GM19351 (cell line): ENCODE measurements at regions not wholly inside any gene's neighbourhood (a gene's known extent, or its start where the extent isn't known, plus 50 kb on each side); places are given as distances from the start of the nearest gene placed in this dataset.

Experiments used
- ATAC-seq: cut with Tn5 transposase; IDR thresholded peaks from one replicate; pipeline ENCODE4 v1.9.1; 2021; ENCODE audit warnings: mild to moderate bottlenecking, moderate library complexity; ENCODE audit not compliant: unreplicated experiment

DNA sequence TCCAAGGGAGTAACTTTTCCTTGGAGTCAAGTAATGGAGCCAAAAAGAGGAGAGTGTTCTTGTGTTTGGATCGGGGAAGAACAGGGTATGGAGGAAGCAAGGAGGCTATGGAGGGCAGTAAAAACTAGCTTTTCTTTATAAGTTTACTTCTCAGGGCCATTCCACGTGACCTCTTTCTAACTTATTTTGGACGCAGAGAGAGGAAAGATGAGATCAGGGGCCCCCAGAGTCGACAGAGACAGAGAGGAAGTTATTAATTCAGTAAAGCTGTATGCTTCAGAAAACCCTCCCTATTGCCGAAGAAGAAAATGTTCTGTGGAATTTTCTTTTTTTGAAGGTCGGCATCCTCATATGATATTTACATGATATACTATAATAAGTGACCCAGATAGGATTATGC is 233.8 kb upstream of the MPDZ start:
- no peak for ATAC-seq

DNA sequence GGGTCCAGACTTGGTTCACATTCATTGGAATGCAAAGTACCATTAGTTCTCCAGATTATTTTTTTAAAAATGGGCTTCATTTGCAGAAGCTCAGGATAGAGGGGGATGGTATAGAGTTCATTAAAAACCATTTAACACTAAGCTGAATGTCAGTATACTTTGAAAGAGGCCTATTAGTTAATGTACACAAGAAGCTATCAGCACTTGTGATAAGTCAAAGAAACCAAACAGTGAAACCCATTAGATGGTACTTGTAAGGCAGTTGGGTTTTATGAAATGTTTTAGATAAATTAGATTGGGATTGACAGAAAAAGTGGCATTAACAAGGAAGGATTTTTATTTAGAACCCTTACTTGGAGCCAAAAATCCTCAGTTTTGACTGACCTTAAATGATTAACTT is 229.2 kb upstream of the MPDZ start:
- no peak for ATAC-seq

DNA sequence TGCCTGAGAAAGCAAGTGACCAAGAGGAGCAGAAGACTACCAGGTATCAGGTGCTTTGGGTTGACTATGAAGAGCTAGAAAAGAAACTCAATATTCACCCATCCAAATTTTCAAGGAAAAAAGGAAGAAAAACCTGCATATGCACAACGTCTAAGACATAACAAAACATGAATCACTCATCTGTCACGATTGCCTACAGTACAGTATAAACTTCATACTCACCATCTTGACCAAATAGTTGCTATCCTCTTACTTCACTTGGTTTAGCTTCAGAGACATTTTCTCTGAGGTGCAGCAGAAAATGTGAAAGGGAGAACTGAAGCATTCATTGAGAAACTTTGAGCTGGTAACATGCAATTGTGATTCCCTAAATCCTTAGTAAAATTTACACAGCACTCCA is 228.6 kb upstream of the MPDZ start:
- ATAC-seq, result no peak

DNA sequence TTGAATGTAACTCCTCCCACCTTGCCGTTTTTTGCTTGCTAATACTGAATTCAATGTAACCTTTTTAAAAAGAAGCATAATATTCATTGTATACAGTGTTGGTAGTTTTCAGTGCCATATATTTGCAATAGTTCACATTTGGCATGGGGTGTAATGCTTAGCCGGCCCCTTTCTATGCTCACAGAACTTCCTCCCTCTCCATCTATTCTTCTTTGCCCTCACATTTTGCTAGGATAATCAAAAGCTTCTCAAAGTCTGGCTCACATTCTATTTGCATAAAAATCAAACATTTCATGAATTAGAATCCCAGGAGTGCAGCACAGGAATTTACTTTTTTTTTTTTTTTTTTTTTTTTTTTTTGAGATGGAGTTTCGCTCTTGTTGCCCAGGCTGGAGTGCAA is 226.3 kb upstream of the MPDZ start:
- ATAC-seq, result no peak

DNA sequence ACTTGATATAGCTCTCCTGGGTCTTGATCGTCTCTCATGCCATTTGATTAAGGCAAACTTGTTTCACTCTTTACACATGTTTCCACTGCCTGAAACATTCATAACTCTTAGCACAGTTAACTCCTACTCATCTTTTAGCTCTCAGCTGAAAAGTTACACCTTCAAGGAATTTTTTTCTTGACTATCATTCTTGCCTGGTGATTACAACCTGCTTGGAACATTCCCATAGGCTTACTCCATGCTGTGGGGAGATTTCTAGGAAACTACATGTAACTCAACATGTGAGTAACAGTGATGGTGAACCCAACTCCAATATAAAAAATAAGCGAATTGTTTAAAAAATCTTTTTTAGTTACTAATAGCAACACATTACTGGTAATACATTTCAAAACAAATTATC is 224.1 kb upstream of the MPDZ start:
- no peak for ATAC-seq

DNA sequence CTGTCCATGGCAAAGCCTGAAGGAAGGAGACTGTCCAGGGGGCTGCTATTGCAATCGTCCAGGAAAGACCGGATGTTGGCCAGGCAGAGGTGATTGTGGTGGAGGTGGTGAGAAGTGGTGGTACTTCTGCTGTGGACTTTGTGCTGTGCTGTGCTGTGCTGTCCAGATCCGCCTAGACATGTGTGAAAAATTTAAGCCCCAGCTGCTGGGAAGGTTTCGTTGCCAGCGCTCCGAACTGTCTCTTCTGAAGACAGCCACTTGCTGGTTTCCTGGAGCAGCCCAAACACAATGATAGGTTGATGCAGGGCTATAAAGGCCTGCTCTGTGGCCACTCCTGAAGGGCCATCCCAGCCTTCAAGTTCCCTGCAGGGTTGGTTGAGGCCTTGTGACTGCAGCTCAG is 223.0 kb upstream of the MPDZ start:
- no peak for ATAC-seq

DNA sequence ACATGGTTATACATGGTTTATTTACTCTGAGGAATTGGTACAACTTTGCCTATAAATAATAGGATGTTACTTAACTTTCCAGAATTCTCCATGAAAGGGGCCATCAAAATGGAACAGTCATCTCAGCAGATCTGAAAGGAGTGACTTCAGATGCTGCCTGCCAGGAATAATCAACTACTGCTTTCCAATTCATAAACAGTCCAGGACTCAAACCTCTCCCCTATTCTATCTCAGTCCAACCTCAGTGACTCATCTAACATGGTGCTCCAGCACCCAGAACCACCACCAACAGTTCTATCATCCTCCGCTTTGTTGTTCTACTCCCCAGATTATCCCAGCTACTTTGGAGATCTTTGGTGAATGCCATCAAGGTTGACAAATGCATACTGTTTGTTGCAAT is 221.5 kb upstream of the MPDZ start:
- no peak for ATAC-seq

DNA sequence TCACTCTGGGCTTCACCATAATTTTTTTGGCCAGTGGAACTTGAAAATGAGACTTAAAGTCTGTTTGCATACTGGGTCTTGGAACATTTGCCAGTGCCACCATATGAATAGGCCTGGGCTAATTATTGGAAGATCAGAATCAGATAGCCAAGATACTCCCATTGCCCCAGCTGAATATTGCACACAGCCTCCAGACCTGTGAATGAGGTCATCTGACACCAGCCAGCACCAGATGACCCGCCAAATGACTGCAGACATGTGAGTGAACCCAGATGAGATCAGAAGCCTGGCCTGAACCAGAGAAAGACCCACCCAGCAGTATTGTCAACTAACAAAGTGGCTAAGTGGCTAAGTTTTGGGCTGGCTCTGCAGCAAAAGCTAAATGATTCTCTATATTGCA is 220.5 kb upstream of the MPDZ start:
- ATAC-seq, result no peak

DNA sequence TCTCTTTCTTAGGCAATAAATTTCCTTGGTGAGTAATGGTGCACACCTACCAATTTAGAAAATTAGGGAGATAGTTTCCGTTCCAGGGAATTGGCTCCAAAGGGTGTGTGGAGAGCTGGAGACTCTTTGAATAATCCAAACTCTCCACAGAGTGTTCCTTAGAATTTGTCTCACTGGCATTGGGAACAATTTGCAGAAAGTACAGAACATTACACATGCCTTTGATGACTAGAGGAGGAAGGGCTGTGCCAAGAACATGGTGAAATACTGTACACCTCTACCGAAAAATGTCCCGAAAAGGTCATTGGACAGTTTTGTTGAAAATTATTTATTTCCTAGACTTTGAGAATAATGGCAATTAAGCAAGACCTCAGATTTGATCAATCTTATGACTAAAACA is 214.2 kb upstream of the MPDZ start:
- no peak for ATAC-seq

DNA sequence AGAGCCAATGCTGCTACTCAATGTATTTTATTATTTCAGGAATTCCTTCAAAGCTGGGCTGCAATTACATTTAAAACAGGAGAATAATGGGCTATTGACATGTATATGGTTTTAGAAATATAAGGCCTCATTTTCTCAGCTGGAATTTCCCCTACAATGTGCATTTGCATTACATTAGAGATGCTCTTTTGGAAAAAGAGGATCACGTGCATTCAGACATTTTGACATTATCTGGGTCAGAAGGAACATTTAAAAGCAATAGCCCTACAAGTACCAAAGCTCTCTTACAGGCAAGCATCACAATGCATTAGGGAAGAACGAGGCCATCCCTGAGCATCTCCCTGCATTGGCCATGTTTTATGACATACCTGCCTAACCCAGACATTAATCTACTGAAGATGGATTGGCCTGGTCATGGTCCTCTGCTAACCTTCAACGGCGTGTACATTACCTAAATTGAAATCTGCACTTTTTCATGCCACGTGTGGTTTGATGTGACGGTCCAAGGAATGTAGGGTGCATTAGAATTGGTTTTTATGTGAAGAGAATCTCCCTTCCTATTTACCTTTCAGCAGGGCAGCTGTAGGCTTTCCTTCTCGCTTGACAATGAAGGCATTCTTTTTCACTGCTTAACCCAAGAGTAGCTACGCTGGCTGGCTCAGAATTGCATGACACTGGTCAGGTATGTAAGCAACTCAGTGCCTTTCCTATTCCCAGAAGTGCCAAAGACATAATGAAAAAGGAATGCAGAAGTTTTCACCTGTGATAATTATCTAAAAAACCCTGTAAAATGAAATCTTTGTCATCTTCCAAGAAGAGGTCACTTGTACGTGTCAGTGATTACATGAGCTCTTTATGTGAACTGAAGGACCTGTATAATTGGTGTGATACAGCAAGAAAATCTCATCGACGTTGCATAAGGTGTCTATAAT is 212.3 kb upstream of the MPDZ start:
- ATAC-seq, result no peak

DNA sequence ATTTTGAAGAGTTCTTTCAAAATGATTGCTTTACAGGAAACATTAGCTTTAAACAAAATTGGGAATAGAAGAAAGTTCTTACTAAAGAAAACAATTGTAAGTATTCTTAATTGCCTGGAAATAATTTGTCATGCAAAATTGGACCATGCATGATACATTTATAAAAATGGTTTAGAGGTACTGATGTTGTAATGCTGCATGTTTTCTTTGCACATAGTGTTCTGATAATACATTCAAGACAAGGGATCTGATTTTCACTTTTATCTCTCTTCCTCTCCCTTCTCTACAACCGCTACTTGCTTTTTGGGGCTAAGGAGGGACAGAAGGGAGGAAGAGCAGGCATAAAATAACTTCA is 211.6 kb upstream of the MPDZ start:
- no peak for ATAC-seq

DNA sequence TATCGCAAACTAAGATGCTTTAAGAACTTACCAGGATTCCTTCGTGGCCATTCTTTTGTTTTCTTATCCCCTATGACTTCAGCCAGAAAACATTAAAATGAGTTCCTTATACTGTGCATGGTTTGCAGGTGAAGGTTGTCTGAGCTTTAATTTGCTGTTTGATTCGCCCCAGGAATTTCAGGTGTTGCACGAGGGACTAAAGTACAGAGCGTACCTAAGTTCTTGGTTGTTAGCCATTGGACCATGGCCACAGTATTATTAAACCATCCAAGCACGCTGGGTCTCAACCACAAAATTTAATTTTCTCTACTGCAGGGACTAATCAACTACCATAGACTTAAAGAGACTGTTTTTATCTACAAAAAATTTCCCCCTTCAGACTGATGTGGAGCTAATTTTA is 208.4 kb upstream of the MPDZ start:
- no peak for ATAC-seq

DNA sequence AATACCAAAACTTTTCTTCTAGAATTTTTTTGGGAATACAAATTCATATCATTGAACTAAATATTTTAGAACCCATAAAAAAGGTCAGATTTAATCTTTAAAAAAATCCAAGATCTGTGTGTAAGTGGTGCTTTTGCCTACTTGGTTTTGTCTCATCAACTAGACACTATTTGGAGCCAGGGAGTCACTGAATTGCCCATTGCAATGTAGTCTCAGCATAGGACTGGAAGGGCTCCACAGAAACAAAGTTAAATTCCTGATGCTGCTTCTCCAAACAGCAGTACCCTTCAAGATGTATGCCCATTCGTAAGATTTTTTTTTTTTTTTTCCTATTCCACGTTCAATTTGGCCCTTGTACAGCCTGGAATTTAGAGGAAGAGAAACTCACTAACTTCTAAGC is 208.0 kb upstream of the MPDZ start:
- ATAC-seq, result no peak

DNA sequence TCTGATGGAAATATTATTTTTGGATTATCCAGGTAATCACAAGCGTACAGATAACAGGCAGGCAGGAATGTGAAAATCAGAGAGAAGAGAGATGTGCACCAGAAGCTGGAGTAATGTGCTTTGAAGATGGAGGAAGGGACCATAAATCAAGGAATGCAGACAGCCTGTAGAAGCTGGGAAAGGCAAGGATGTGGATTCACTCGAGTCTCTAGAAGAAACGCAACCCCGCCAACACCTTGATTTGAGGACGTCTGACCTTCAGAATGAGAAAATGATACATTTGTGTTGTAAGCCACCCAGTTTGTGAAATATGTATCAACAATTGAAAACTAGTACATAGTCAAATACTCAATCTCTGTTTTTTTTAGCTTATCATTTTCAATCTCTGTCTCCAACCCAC is 207.6 kb upstream of the MPDZ start:
- ATAC-seq, result no peak

DNA sequence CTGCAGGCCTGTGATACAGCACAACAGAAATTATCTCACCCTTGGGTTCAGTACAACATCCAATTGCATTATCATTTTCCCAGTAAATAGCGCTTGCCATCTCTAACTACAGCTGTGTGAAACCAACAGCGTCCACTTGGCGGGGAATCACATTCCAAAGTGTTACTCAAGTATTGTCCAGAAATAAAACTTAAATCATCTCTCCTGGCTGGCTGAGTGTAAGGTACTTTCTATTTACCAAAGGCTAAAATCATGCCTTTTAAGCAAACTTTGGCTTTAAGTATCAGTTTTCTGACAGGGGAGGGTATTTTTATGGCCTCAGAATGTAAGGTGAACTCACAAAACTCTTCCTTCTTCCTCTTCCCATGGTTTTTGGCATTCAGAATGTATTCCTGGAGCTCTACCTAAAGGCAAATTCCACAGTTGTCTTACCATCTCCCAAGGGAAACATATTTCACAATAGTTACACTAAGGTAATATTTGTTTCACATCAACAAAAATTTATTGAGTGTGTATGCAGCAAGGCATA is 205.6 kb upstream of the MPDZ start:
- ATAC-seq, result no peak

DNA sequence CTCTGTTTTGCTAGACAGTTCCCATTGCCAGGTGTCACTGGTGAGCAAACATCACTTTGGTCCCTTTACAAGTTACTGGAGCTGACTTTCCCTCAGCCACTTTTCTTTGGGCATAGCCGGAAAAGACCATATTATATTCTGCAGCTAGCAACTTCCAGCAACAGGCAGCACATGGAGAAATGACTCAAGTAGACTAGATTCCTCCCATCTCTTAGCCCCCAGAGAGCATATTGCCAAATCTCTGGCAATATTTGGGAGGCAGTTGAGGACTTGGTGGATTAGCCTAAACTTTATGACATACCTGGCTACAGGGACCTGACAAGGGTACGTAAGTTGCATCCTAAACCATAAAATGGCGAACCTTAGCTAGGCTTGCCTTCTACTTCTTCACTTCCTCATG is 204.7 kb upstream of the MPDZ start:
- no peak for ATAC-seq

DNA sequence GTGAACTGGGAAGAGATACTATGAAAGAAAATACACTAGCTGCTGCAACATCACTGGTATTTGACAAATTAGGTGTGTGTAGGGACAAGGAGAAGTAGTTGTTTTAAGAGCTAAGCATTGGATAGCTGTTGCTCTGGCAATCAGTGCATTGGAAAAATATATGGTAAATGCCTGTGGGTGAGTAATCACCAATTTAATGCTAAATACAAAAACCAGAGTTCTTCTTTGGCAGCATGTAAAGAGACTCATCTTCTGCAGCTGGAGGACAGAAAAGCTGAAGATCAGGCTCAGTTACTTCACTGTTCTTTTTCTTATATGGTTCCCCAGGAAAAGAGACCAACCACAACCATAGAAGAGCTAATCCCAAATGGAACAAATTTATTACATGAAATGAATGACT is 201.8 kb upstream of the MPDZ start:
- ATAC-seq, result no peak

DNA sequence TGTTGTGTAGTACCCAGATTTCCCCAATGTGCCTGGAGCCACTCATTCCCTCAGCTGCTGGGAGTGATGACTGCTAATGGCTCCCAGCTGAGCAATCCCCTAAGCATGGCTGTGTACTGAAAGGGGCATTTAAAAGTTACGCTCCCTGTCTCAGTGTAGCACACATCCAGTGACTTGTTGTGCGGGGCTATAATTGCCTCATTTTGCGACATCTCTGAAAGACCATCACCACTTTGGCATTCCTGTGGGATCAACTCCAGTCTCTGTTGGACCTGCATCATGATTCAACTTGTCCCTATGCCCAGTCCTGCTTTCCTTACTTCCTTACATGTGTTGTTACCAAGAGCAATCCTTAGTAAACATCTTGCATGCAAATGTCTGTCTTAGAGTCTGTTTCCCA is 201.2 kb upstream of the MPDZ start:
- ATAC-seq, result no peak

DNA sequence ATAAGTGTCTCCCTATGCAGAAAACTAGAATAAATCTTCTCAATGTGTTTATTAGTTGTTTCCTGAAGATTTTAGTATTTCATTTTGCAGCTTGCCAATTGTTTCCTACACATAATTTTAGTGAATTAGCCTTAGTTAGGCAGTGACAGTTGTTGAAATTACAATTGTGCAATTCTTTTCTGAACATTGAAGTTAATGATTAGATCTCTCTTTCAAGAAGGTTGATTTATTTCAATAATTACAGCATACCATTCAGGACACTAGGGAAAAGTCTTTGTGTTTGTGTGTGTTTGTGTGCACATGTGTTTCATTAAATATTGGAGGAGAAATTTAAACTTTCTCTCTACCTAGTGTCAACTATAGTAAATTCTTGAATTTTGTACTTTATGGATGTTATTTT is 199.6 kb upstream of the MPDZ start:
- ATAC-seq, result no peak

DNA sequence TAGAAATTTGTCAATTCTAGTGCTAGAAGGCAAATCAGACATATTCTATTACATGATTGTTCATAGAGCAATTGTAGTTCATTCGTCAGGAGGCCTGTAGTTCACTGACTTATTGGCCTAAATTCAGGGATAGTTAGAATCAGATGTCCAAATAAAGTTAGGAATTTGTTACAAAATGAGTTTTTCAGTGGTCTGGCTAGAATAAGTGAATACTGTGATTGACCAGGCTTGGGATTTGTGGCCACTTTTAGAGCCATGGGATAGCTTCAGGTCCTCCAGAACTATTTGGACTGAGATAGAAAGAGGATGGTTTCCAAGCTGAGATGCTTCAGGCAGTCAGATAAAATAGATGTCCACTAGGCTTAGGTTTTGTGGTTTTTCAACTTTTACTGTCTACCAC is 199.1 kb upstream of the MPDZ start:
- no peak for ATAC-seq

DNA sequence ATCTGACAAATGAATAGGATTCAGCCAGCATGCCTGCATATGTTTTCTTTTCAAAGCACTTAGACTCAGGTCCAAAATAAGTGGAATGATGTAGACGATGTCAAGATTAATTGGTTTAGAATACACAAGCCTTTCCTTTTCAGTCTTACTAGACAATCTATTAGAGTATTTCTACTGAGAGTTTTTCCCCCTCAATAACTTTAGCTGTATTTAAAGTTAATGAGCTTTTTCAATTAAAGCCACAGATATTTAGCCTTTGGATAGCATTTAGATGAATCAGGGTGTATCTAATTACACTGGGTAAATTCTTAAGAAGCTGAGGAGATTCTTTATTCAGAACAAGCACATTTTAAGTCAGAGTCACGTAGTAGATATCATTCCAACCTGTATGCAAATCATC is 198.7 kb upstream of the MPDZ start:
- ATAC-seq, result no peak

DNA sequence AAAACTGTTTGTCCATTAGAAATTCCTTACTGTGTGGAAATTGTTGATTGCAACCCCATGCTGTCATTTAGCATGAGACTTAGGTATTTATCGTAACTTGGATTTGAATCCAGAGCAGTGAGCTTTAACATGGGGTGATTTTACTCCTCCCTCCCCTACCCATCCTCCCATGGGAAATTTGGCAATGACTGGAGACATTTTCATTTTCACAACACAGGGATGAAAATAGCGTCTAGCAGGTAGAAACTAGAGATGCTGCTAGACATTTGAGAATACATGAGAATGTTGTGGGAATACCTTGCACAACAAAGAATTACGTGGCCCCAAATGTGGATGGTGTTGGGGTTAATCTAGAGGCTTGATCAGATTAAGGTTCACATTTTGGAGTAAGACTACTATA is 191.3 kb upstream of the MPDZ start:
- no peak for ATAC-seq

DNA sequence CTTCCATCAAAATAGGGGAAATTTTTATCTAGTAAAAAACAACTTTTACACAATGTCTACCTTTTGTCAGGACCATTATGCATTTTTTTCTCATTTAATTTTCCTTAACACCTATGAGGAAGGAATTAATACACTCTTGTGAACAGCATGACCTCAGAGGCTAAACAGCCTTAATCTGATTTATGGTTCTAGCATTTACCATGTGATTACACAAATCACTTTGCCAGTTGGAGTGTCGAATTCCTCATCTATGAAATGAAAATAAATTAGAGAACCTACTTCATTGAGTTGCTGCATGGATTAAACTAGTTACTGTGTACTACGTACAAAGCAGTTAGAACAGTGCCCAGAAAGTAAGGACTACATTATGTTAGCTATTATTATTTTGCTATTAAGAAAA is 187.7 kb upstream of the MPDZ start:
- no peak for ATAC-seq
